GM23248 (cell line): ENCODE measurements at regions not wholly inside any gene's neighbourhood (a gene's known extent, or its start where the extent isn't known, plus 50 kb on each side); places are given as distances from the start of the nearest gene placed in this dataset.

ENCODE experiments used
- DNase-seq: peaks from one replicate; pipeline ENCODE4 v3.0.0-alpha.2; 2015
- H2AFZ ChIP-seq: fragments of 200-600 bp; sonication (generic); 2 replicates; pipeline ENCODE4 v1.6.1; 2016; ENCODE audit warnings: antibody characterized with exemption
- H3F3A ChIP-seq: fragments of 200-600 bp; sonication (generic); 2 replicates; pipeline ENCODE4 v1.6.1; 2016; ENCODE audit warnings: mild to moderate bottlenecking, antibody characterized with exemption, mixed run types; ENCODE audit not compliant: insufficient read depth
- H3K27ac ChIP-seq: fragments of 200-600 bp; sonication (generic); 2 replicates; pipeline ENCODE4 v1.5.1; 2016; ENCODE audit warnings: mild to moderate bottlenecking
- H3K27me3 ChIP-seq: fragments of 200-600 bp; sonication (generic); replicated peaks from 2 replicates; pipeline ENCODE4 v1.6.1; 2016; ENCODE audit warnings: mild to moderate bottlenecking; ENCODE audit not compliant: insufficient read depth
- H3K36me3 ChIP-seq: fragments of 200-600 bp; sonication (generic); 2 replicates; pipeline ENCODE4 v1.6.1; 2016; ENCODE audit warnings: low read depth, mild to moderate bottlenecking
- H3K4me1 ChIP-seq: fragments of 200-600 bp; sonication (generic); 2 replicates; pipeline ENCODE4 v1.6.1; 2016; ENCODE audit warnings: mild to moderate bottlenecking; ENCODE audit not compliant: insufficient read depth
- H3K4me2 ChIP-seq: fragments of 200-600 bp; sonication (generic); one replicate; pipeline ENCODE4 v1.6.1; 2016; ENCODE audit warnings: mild to moderate bottlenecking; ENCODE audit not compliant: unreplicated experiment
- H3K4me3 ChIP-seq: fragments of 200-600 bp; sonication (generic); 2 replicates; pipeline ENCODE4 v1.5.1; 2016; ENCODE audit warnings: mild to moderate bottlenecking
- H3K79me2 ChIP-seq: fragments of 200-600 bp; sonication (generic); 2 replicates; pipeline ENCODE4 v1.6.1; 2016; ENCODE audit warnings: mild to moderate bottlenecking; ENCODE audit not compliant: insufficient read depth
- H3K9ac ChIP-seq: fragments of 200-600 bp; sonication (generic); 2 replicates; pipeline ENCODE4 v1.6.1; 2016; ENCODE audit warnings: mild to moderate bottlenecking
- H3K9me2 ChIP-seq: fragments of 200-600 bp; sonication (generic); 2 replicates; pipeline ENCODE4 v1.6.1; 2016; ENCODE audit warnings: mixed run types, mild to moderate bottlenecking, moderate library complexity; ENCODE audit not compliant: insufficient read depth
- H3K9me3 ChIP-seq: fragments of 200-600 bp; sonication (generic); one replicate; pipeline ENCODE4 v1.6.1; 2017; ENCODE audit warnings: low read depth
- H4K20me1 ChIP-seq: fragments of 200-600 bp; sonication (generic); 2 replicates; pipeline ENCODE4 v1.6.0; 2016; ENCODE audit not compliant: insufficient read depth
- EZH2 ChIP-seq: fragments of 200-600 bp; sonication (generic); IDR thresholded peaks from 2 replicates; pipeline ENCODE4 v1.6.1; 2018; ENCODE audit warnings: antibody characterized with exemption, mild to moderate bottlenecking; ENCODE audit not compliant: insufficient read depth, poor library complexity, severe bottlenecking
- EZH2phosphoT487 ChIP-seq: fragments of 200-600 bp; sonication (generic); IDR thresholded peaks from 2 replicates; pipeline ENCODE4 v1.6.1; 2018; ENCODE audit warnings: antibody characterized with exemption, moderate library complexity, mild to moderate bottlenecking, low read depth; ENCODE audit not compliant: insufficient read depth
- WGBS, 2 experiments: methylation state at CpG; one replicate each; pipeline ENCODE4 v1.1.6; 2015 to 2017; ENCODE audit warnings: low lambda C conversion rate in 2 of 2, low coverage in 1 of 2; ENCODE audit errors: missing lambda C conversion rate in 2 of 2; 5-methylcytosine and 5-hydroxymethylcytosine counted together
- in situ Hi-C: fragments of 300-500 bp; cut with MboI; formaldehyde crosslinking; loops from 2 replicates; pipeline ENCODE4 v1.15.0; 2020

DNA sequence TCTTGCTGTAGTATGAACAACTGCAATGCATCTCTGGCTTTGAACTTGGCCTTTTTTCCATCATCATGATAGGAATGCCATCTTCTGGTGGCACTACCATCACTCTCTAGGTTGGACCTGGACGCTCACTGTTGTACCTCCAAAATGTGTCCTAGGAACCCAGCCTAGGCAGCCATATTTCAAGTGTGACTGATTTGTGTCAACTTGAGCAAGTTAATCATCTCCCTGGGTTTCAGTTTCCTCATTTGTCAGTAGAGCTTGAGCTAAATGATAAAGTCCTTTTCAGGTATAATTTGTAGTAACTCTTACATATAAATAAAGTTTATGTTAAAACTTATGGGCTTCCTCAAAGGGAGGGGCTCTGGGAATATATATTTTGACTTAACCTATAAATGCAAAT, 241.7 kb upstream of the CEP162 start:
- TF ChIP-seq EZH2 = no peak
- TF ChIP-seq EZH2phosphoT487 = no peak
- no peak overlapping the region for H2AFZ ChIP-seq
- H3F3A ChIP-seq = peaks cover 15% of the 10 kb centered on the region
- in situ Hi-C loops = no loop called here
- H3K79me2 ChIP-seq = no peaks in the 10 kb centered on the region
- H3K4me3 ChIP-seq = no peak overlapping the region
- H3K27ac ChIP-seq = no peak overlapping the region
- H3K9ac ChIP-seq = no peak overlapping the region
- H3K27me3 ChIP-seq = no peaks in the 10 kb centered on the region
- DNase-seq = no peak
- H3K36me3 ChIP-seq = no peaks in the 10 kb centered on the region
- H4K20me1 ChIP-seq = no peaks in the 10 kb centered on the region
- no peaks in the 10 kb centered on the region for H3K9me3 ChIP-seq
- H3K9me2 ChIP-seq = no peaks in the 10 kb centered on the region
- WGBS, 2 experiments = 91 to 100% methylated on average over 1 of the region's 1 CpG
- peaks cover 9% of the 10 kb centered on the region for H3K4me1 ChIP-seq
- H3K4me2 ChIP-seq = no peak overlapping the region

DNA sequence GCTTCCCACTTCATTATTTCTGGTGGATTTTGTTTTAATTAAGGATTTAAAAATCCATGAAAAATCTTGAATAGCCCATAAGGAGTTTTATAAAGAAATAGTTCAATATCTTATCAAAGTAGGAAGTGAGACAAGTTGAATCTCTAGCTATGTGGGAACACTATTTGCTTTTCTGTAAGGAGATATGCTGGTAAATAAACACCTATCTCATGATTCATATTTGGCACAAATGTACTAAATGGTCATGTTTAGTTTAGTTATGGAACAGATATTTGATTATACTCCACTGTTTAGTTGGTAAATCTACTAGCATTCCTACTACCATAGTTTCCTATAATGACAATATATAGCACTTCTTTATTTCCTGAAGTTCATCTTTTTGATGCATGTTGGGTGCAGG, 239.9 kb upstream of the CEP162 start:
- Histone ChIP-seq H3K9me2 (no peaks in the 10 kb centered on the region), H3K36me3 (no peaks in the 10 kb centered on the region), H3K9me3 (no peaks in the 10 kb centered on the region), H4K20me1 (no peaks in the 10 kb centered on the region), H3K4me2 (no peak overlapping the region), H3K4me3 (no peak overlapping the region), H3K4me1 (peaks cover 20% of the 10 kb centered on the region), H3K27ac (no peak overlapping the region), H3K79me2 (no peaks in the 10 kb centered on the region), H3K27me3 (no peaks in the 10 kb centered on the region), H3F3A (peaks cover 29% of the 10 kb centered on the region), H3K9ac (no peak overlapping the region), H2AFZ (no peak overlapping the region)
- TF ChIP-seq EZH2phosphoT487 (no peak), EZH2 (no peak)
- DNase-seq = no peak
- in situ Hi-C loops = no loop called here

DNA sequence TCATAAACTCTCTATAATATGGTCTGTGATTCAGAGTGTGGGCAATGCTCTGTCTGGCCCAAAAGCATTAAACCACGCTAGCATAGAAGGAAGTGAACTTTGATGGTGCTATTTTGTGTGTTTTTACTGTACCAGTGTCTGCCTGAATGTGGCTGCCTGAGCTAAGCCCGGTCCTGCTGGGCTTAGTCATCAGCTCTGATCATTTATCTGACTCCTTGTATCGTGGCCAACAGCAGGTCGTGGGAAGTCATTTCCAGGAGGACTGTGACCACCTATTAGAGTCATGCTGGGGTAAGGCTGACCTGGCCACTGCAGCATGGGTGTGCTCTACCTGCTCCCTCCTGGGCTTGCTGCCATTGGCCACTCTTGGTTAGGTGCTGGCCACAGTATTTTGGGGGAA, 239.1 kb upstream of the CEP162 start:
- DNase-seq = peak; percentile 81
- Histone ChIP-seq H3K4me2 (peak overlapping the region; percentile 14), H3K27ac (no peak overlapping the region)

DNA sequence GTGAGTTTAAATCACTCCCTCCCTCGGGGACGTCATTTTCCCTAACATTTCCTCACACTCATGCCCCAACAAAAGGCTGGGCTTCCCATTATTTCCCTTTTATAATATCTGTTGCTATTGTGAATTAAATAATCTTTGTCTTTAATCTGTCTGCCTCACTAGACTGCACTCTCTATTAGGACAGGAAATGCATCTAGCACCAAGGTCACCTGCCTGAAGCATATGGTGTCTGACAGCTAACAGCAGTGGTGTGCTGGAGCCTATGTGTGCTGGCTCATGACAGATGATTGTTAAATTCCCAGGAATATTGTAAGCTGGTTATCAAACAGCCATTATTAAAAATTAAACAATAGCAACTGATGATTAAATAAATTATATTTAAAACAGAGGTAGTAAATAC, 237.0 kb upstream of the CEP162 start:
- no peaks in the 10 kb centered on the region for H3K9me2 ChIP-seq
- H4K20me1 ChIP-seq = no peaks in the 10 kb centered on the region
- H3F3A ChIP-seq = peaks cover 36% of the 10 kb centered on the region
- H3K9ac ChIP-seq = no peak overlapping the region
- no peak for DNase-seq
- H3K4me2 ChIP-seq = no peak overlapping the region
- WGBS, 2 experiments = 96 to 97% methylated on average over 2 of the region's 2 CpGs
- H2AFZ ChIP-seq = no peak overlapping the region
- H3K27me3 ChIP-seq = no peaks in the 10 kb centered on the region
- in situ Hi-C loops = no loop called here
- no peak for TF ChIP-seq EZH2
- TF ChIP-seq EZH2phosphoT487 = no peak
- no peaks in the 10 kb centered on the region for H3K9me3 ChIP-seq
- H3K36me3 ChIP-seq = no peaks in the 10 kb centered on the region
- no peak overlapping the region for H3K4me3 ChIP-seq
- no peak overlapping the region for H3K27ac ChIP-seq
- H3K79me2 ChIP-seq = no peaks in the 10 kb centered on the region
- H3K4me1 ChIP-seq = peaks cover 25% of the 10 kb centered on the region

More for the DNA sequence above, 239.1 kb upstream of the CEP162 start:
- H3F3A ChIP-seq = peaks cover 36% of the 10 kb centered on the region
- H2AFZ ChIP-seq = no peak overlapping the region
- no peaks in the 10 kb centered on the region for H3K79me2 ChIP-seq
- H3K9me3 ChIP-seq = no peaks in the 10 kb centered on the region
- peaks cover 25% of the 10 kb centered on the region for H3K4me1 ChIP-seq
- H3K27me3 ChIP-seq = no peaks in the 10 kb centered on the region
- in situ Hi-C loops = no loop called here
- WGBS, 2 experiments = 2 to 6% methylated on average over 4 of the region's 4 CpGs
- no peak for TF ChIP-seq EZH2phosphoT487
- no peak for TF ChIP-seq EZH2
- no peaks in the 10 kb centered on the region for H3K36me3 ChIP-seq
- H3K4me3 ChIP-seq = no peak overlapping the region
- H3K9me2 ChIP-seq = no peaks in the 10 kb centered on the region
- no peaks in the 10 kb centered on the region for H4K20me1 ChIP-seq
- no peak overlapping the region for H3K9ac ChIP-seq

DNA sequence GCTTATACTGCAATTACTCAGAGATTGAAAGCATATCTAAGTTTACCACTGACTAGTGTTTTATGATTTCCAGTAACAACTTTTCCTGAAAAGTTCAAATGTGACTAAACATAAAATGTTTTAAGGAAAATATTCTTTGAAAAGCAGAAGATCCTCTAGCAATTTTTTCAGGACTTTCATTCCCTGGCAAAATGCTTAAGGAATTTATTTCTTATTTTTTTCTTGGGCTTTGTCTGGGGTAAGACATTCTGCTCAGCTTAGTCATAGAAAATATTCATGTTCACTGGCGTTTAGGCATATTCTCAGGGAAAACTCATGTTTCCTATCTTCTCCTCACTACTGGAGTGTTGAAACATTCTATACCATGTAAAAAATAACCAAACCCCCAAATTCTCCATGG, 235.3 kb upstream of the CEP162 start:
- no peaks in the 10 kb centered on the region for H3K27me3 ChIP-seq
- no peak overlapping the region for H3K9ac ChIP-seq
- H4K20me1 ChIP-seq = no peaks in the 10 kb centered on the region
- peaks cover 25% of the 10 kb centered on the region for H3K4me1 ChIP-seq
- H3F3A ChIP-seq = peaks cover 36% of the 10 kb centered on the region
- peak overlapping the region; percentile 10; the same call in 1 of the 2 replicates for H3K4me3 ChIP-seq
- H3K4me2 ChIP-seq = peak overlapping the region; percentile 48
- peak; percentile 82 for DNase-seq
- H3K36me3 ChIP-seq = no peaks in the 10 kb centered on the region
- H3K9me2 ChIP-seq = no peaks in the 10 kb centered on the region
- no peaks in the 10 kb centered on the region for H3K9me3 ChIP-seq
- TF ChIP-seq EZH2phosphoT487 (no peak), EZH2 (no peak)
- 0% methylated on average over 1 of the region's 1 CpG for WGBS, 2 experiments
- in situ Hi-C loops = no loop called here
- H2AFZ ChIP-seq = no peak overlapping the region
- H3K79me2 ChIP-seq = no peaks in the 10 kb centered on the region
- peak overlapping the region; percentile 30; the same call in 1 of the 2 replicates for H3K27ac ChIP-seq
